OCI-LY3 (cell line): ENCODE measurements at regions not wholly inside any gene's neighbourhood (a gene's known extent, or its start where the extent isn't known, plus 50 kb on each side); places are given as distances from the start of the nearest gene placed in this dataset.

Experiments used
- H2AFZ ChIP-seq: fragments of 200-600, 300-600 bp; shearing (Covaris generic); 2 replicates; pipeline ENCODE4 v1.6.0; 2014; ENCODE audit warnings: antibody characterized with exemption, low read depth, low read length
- H3K27ac ChIP-seq: fragments of 200-600, 300-600 bp; sonication (generic); 2 replicates; pipeline ENCODE4 v1.5.1; 2014; ENCODE audit warnings: mild to moderate bottlenecking, low read length, moderate library complexity, mixed read lengths
- H3K27me3 ChIP-seq: fragments of 200-600, 300-600 bp; sonication (generic); 2 replicates; pipeline ENCODE4 v1.6.1; 2014; ENCODE audit warnings: low read depth, low read length, mixed read lengths
- H3K36me3 ChIP-seq: fragments of 200-600, 300-600 bp; sonication (generic); replicated peaks from 2 replicates; pipeline ENCODE3; 2014; ENCODE audit warnings: low read depth, low read length, mixed read lengths
- H3K4me1 ChIP-seq: fragments of 300-600, 200-600 bp; sonication (generic); 2 replicates; pipeline ENCODE4 v1.6.1; 2014; ENCODE audit warnings: low read length, mixed read lengths
- H3K4me2 ChIP-seq: fragments of 200-600, 300-600 bp; sonication (generic); 2 replicates; pipeline ENCODE4 v1.6.1; 2014; ENCODE audit warnings: low read length, mixed read lengths
- H3K4me3 ChIP-seq: fragments of 300-600, 200-600 bp; sonication (generic); 2 replicates; pipeline ENCODE4 v1.5.1; 2014; ENCODE audit warnings: antibody characterized with exemption, mild to moderate bottlenecking, low read length, moderate library complexity
- H3K79me2 ChIP-seq: fragments of 300-600, 200-600 bp; shearing (Covaris generic); 2 replicates; pipeline ENCODE4 v1.6.1; 2014; ENCODE audit warnings: mild to moderate bottlenecking, low read length, mixed read lengths
- H3K9ac ChIP-seq: fragments of 300-600, 200-600 bp; shearing (Covaris generic); 2 replicates; pipeline ENCODE4 v1.6.0; 2014; ENCODE audit warnings: mild to moderate bottlenecking, low read length, moderate library complexity
- H3K9me3 ChIP-seq: fragments of 200-600, 300-600 bp; shearing (Covaris generic); 2 replicates; pipeline ENCODE4 v1.6.1; 2014; ENCODE audit warnings: low read length, mixed read lengths; ENCODE audit not compliant: insufficient read depth
- H4K20me1 ChIP-seq: fragments of 200-600, 300-600 bp; sonication (generic); 2 replicates; pipeline ENCODE4 v1.6.1; 2016; ENCODE audit warnings: low read length, mixed read lengths; ENCODE audit not compliant: insufficient read depth
- EZH2phosphoT487 ChIP-seq: fragments of 200-600 bp; shearing (Covaris generic); IDR thresholded peaks from 2 replicates; pipeline ENCODE4 v1.6.1; 2018; ENCODE audit warnings: antibody characterized with exemption, mixed run types, low read depth
- TF ChIP-seq, protein P1 (sequence below): fragments of 200-600, 300-600 bp; sonication (generic); IDR thresholded peaks from 2 replicates; pipeline ENCODE4 v1.5.1; 2014; ENCODE audit warnings: antibody characterized with exemption, low read length, low read depth

- H3K4me1 ChIP-seq: no peaks in the 10 kb centered on the region
- TF ChIP-seq EZH2phosphoT487: no peak
- TF ChIP-seq, protein P1, sequence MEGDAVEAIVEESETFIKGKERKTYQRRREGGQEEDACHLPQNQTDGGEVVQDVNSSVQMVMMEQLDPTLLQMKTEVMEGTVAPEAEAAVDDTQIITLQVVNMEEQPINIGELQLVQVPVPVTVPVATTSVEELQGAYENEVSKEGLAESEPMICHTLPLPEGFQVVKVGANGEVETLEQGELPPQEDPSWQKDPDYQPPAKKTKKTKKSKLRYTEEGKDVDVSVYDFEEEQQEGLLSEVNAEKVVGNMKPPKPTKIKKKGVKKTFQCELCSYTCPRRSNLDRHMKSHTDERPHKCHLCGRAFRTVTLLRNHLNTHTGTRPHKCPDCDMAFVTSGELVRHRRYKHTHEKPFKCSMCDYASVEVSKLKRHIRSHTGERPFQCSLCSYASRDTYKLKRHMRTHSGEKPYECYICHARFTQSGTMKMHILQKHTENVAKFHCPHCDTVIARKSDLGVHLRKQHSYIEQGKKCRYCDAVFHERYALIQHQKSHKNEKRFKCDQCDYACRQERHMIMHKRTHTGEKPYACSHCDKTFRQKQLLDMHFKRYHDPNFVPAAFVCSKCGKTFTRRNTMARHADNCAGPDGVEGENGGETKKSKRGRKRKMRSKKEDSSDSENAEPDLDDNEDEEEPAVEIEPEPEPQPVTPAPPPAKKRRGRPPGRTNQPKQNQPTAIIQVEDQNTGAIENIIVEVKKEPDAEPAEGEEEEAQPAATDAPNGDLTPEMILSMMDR: no peak
- H3K9ac ChIP-seq: no peak overlapping the region
- no peak overlapping the region for H3K4me2 ChIP-seq
- no peak overlapping the region for H3K27ac ChIP-seq
- no peaks in the 10 kb centered on the region for H4K20me1 ChIP-seq
- no peak overlapping the region for H2AFZ ChIP-seq
- H3K36me3 ChIP-seq: no peaks in the 10 kb centered on the region
- no peak overlapping the region for H3K4me3 ChIP-seq
- H3K9me3 ChIP-seq: no peaks in the 10 kb centered on the region
- no peaks in the 10 kb centered on the region for H3K79me2 ChIP-seq
- peaks cover 9% of the 10 kb centered on the region; the same call in 1 of the 2 replicates for H3K27me3 ChIP-seq
These were observed 56.1 kb upstream of the GRB10 start for GRCh38 chr7:50838675-50839377.

DNA sequence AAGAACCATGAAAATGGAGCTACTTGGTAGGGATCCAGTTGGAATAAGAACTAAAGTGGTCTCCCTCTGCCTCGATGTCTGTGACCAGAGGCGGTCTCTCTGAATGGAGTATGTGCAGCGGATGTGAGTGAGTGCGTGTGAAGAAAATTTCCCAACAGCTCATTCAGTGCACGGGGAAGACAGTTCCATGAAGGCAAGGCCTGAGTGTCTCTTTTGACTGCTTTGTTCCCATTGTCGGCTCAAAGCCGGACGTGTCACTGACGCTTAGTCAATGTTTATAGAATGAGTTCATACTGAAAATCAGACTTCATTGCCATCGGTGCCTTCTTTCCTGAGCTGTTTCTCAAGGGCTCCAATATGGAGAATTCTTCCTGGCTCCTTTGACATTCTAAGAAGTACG is 55.3 kb upstream of the GRB10 start:
- Histone ChIP-seq H3K9me3 (no peaks in the 10 kb centered on the region), H3K36me3 (no peaks in the 10 kb centered on the region), H2AFZ (no peak overlapping the region), H3K9ac (no peak overlapping the region), H3K79me2 (no peaks in the 10 kb centered on the region), H3K4me3 (no peak overlapping the region), H3K4me2 (no peak overlapping the region), H3K27ac (no peak overlapping the region), H3K4me1 (no peaks in the 10 kb centered on the region), H4K20me1 (no peaks in the 10 kb centered on the region), H3K27me3 (peaks cover 9% of the 10 kb centered on the region; the same call in 1 of the 2 replicates)
- no peak for TF ChIP-seq EZH2phosphoT487
- TF ChIP-seq, protein P1: no peak

DNA sequence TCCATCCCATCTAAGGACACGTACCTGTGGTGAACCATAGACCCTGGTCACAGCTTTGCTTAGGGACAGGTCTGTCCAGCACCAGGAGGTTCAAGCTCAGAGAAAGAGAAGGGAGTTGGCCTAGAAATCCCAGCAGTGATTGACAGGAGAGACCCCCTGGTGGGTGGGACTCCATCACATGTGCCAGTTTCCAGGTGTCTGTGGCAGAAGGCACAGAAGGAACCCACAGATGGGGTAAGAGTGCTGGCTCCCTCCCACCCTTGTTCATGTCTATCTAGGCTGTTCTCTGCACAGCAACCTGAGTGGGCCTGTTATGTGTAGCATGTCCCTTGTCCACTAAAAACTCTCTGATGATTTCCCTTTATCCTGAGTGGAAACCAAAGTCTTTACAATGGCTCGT is 54.0 kb upstream of the GRB10 start:
- Histone ChIP-seq H3K27me3 (0 out of 2 replicates have a peak, but pooled peaks cover 6% of the 10 kb centered on the region), H3K4me1 (no peaks in the 10 kb centered on the region), H3K9me3 (no peaks in the 10 kb centered on the region), H3K79me2 (no peaks in the 10 kb centered on the region), H3K36me3 (no peaks in the 10 kb centered on the region), H3K27ac (no peak overlapping the region), H3K4me2 (no peak overlapping the region), H3K4me3 (no peak overlapping the region), H2AFZ (no peak overlapping the region), H3K9ac (no peak overlapping the region), H4K20me1 (no peaks in the 10 kb centered on the region)
- no peak for TF ChIP-seq EZH2phosphoT487
- TF ChIP-seq, protein P1: no peak

DNA sequence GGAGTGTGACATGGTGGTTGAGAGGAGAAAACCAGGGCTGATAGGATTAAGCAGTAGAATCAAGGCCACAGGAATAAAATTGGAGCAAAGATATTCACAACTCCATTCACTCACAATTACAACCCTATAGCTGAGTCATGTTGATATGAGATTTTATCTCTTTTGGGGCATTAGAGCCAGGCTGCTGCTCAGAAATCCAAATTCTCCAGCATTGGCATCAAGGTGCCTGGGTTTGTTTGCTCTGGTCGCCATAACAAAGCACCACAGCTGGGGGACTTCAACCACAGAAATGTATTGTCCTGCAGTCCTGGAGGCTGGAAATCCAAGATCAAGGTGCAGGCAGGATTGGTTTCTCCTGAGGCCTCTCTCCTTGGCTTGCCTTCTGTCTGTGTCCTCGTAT is 52.5 kb upstream of the GRB10 start:
- Histone ChIP-seq H3K4me1 (no peaks in the 10 kb centered on the region), H3K79me2 (no peaks in the 10 kb centered on the region), H2AFZ (no peak overlapping the region), H3K27ac (no peak overlapping the region), H3K36me3 (no peaks in the 10 kb centered on the region), H3K4me3 (no peak overlapping the region), H3K9me3 (no peaks in the 10 kb centered on the region), H3K27me3 (0 out of 2 replicates have a peak, but pooled peaks cover 2% of the 10 kb centered on the region), H4K20me1 (no peaks in the 10 kb centered on the region), H3K9ac (no peak overlapping the region), H3K4me2 (no peak overlapping the region)
- no peak for TF ChIP-seq EZH2phosphoT487
- TF ChIP-seq, protein P1: no peak
